ENCODE measurements at regions not wholly inside any gene's neighbourhood (a gene's known extent, or its start where the extent isn't known, plus 50 kb on each side); places are given as distances from the start of the nearest gene placed in this dataset.

DNA sequence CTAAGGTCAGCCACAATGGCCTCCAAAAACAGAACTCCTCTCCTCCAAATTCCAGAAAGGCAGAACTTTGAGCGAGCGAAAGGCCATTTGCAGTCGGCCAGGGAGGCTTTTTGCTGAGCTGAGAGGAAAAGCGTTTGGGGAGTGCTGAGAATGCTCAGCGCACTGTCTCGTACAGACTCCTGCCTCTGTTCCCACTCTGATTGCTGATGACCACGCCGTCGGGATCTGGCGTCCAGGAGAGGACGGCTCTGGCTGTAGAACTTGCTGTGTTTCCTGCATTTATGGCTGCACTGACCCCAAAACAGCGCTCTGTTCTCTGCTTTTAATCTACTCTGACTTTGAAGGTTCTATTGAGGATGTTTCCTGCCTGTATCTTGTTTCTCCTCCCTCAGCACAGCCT lies 82.4 kb upstream of the WSCD2 start:
- no peaks in the 10 kb centered on the region for H3K9me3 Mint-ChIP-seq
- Histone ChIP-seq H3K9ac (ENCODE audit: extremely low read depth, low read length, poor library complexity, severe bottlenecking) (no peak overlapping the region), H3K9me3 (ENCODE audit: control insufficient read depth, low read length) (no peaks in the 10 kb centered on the region), H3K4me3 (ENCODE audit: low read length) (no peak overlapping the region), H3K27me3 (ENCODE audit: control insufficient read depth, insufficient read depth, low read length, poor library complexity, severe bottlenecking) (peaks cover 61% of the 10 kb centered on the region), H3K4me1 (ENCODE audit: control insufficient read depth, insufficient read depth, low read length) (no peaks in the 10 kb centered on the region), H3K27ac (ENCODE audit: low read depth, low read length) (no peak overlapping the region), H3K36me3 (ENCODE audit: control insufficient read depth, insufficient read depth, low read length) (no peaks in the 10 kb centered on the region)
- no peak overlapping the region for H3K27ac Mint-ChIP-seq
- H3K4me1 Mint-ChIP-seq, result no peaks in the 10 kb centered on the region
- 84 to 94% methylated on average over 12 of the region's 12 CpGs for WGBS, 2 experiments (ENCODE audit: insufficient coverage in 1 of 2, insufficient read length in 1 of 2)
- DNase-seq, result no peak
- TF ChIP-seq, protein P1, sequence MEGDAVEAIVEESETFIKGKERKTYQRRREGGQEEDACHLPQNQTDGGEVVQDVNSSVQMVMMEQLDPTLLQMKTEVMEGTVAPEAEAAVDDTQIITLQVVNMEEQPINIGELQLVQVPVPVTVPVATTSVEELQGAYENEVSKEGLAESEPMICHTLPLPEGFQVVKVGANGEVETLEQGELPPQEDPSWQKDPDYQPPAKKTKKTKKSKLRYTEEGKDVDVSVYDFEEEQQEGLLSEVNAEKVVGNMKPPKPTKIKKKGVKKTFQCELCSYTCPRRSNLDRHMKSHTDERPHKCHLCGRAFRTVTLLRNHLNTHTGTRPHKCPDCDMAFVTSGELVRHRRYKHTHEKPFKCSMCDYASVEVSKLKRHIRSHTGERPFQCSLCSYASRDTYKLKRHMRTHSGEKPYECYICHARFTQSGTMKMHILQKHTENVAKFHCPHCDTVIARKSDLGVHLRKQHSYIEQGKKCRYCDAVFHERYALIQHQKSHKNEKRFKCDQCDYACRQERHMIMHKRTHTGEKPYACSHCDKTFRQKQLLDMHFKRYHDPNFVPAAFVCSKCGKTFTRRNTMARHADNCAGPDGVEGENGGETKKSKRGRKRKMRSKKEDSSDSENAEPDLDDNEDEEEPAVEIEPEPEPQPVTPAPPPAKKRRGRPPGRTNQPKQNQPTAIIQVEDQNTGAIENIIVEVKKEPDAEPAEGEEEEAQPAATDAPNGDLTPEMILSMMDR (conservative IDR thresholded peaks at IDR 0.05), result no peak
- no peak overlapping the region for H3K4me3 Mint-ChIP-seq
- H3K27me3 Mint-ChIP-seq (ENCODE audit: insufficient read depth), result peaks cover 83% of the 10 kb centered on the region
- no peaks in the 10 kb centered on the region for H3K36me3 Mint-ChIP-seq (ENCODE audit: low read depth)

DNA sequence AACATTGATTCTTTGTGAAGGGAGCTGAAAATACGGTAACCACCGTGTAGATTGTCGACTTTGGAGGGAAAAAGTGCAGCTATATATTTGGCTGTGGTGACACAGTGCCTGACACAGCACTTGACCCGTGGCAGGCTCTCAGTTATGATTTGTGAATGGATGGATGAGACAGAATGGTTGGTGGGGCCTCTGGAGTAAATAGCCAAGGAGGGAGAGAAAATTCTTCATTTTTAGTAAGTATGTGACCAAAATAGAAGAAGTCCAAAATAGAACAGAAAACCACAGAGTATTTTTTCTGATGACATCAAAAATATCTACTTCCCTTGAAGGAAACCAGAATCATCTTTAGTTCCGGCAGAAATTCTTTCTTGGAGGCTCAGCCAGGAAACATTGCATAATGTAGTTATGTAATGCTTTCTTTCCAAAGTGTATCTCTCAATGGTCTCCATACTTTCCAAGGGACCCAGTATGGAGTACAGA lies 82.0 kb upstream of the WSCD2 start:
- H3K4me1 ChIP-seq (ENCODE audit: control insufficient read depth, insufficient read depth, low read length), result no peaks in the 10 kb centered on the region
- H3K27me3 Mint-ChIP-seq (ENCODE audit: insufficient read depth), result peaks cover 80% of the 10 kb centered on the region
- H3K27me3 ChIP-seq (ENCODE audit: control insufficient read depth, insufficient read depth, low read length, poor library complexity, severe bottlenecking), result peaks cover 56% of the 10 kb centered on the region
- H3K4me3 Mint-ChIP-seq, result no peak overlapping the region
- no peak overlapping the region for H3K27ac ChIP-seq (ENCODE audit: low read depth, low read length)
- H3K27ac Mint-ChIP-seq, result no peak overlapping the region
- H3K9ac ChIP-seq (ENCODE audit: extremely low read depth, low read length, poor library complexity, severe bottlenecking), result no peak overlapping the region
- no peaks in the 10 kb centered on the region for H3K9me3 Mint-ChIP-seq
- no peaks in the 10 kb centered on the region for H3K36me3 Mint-ChIP-seq (ENCODE audit: low read depth)
- H3K4me3 ChIP-seq (ENCODE audit: low read length), result no peak overlapping the region
- H3K9me3 ChIP-seq (ENCODE audit: control insufficient read depth, low read length), result no peaks in the 10 kb centered on the region
- no peaks in the 10 kb centered on the region for H3K36me3 ChIP-seq (ENCODE audit: control insufficient read depth, insufficient read depth, low read length)
- no peaks in the 10 kb centered on the region for H3K4me1 Mint-ChIP-seq
- TF ChIP-seq, protein P1 (conservative IDR thresholded peaks at IDR 0.05), result no peak
- WGBS, 2 experiments (ENCODE audit: insufficient coverage in 1 of 2, insufficient read length in 1 of 2), result 90 to 100% methylated on average over 3 to 5 of the region's 5 CpGs
- DNase-seq, result no peak

DNA sequence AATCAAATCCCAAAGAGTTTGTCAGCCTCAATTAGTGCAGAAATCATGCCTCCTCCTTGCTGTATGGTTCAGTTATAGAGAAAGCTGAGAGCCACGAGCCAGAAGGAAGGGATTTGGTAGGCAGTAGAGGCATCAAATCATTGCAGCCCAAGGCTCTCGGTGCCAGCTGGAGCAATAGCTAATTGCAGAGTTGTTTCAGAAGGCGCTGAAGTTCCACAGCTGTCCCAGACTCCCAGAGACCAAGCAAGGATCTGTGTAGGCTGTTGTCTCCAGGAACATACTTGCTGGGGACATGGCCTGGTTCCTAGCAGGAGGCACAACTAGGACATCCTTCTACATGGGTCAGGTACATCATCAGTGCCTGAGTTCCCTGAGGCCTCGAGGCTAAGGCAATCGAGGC lies 80.4 kb upstream of the WSCD2 start:
- Histone ChIP-seq H3K9ac (ENCODE audit: extremely low read depth, low read length, poor library complexity, severe bottlenecking) (no peak overlapping the region), H3K9me3 (ENCODE audit: control insufficient read depth, low read length) (no peaks in the 10 kb centered on the region), H3K4me3 (ENCODE audit: low read length) (no peak overlapping the region), H3K27me3 (ENCODE audit: control insufficient read depth, insufficient read depth, low read length, poor library complexity, severe bottlenecking) (peaks cover 45% of the 10 kb centered on the region), H3K4me1 (ENCODE audit: control insufficient read depth, insufficient read depth, low read length) (no peaks in the 10 kb centered on the region), H3K36me3 (ENCODE audit: control insufficient read depth, insufficient read depth, low read length) (no peaks in the 10 kb centered on the region), H3K27ac (ENCODE audit: low read depth, low read length) (no peak overlapping the region)
- H3K9me3 Mint-ChIP-seq, result no peaks in the 10 kb centered on the region
- H3K4me3 Mint-ChIP-seq, result no peak overlapping the region
- peaks cover 70% of the 10 kb centered on the region for H3K27me3 Mint-ChIP-seq (ENCODE audit: insufficient read depth)
- 83 to 90% methylated on average over 4 to 5 of the region's 5 CpGs for WGBS, 2 experiments (ENCODE audit: insufficient coverage in 1 of 2, insufficient read length in 1 of 2)
- peaks cover 1% of the 10 kb centered on the region for H3K4me1 Mint-ChIP-seq
- TF ChIP-seq, protein P1 (conservative IDR thresholded peaks at IDR 0.05), result no peak
- no peak for DNase-seq
- no peaks in the 10 kb centered on the region for H3K36me3 Mint-ChIP-seq (ENCODE audit: low read depth)
- no peak overlapping the region for H3K27ac Mint-ChIP-seq
